PC-3 (cell line): ENCODE measurements at regions not wholly inside any gene's neighbourhood (a gene's known extent, or its start where the extent isn't known, plus 50 kb on each side); places are given as distances from the start of the nearest gene placed in this dataset.

ENCODE experiments used
- ATAC-seq: fragments of 200-7000 bp; cut with Tn5 transposase; 2 replicates; pipeline ENCODE4 v1.9.1; 2020; ENCODE audit warnings: mild to moderate bottlenecking, moderate library complexity
- BruUV-seq: library from RNA; stranded (reverse); fragments of 400-500 nt; replicated peaks from 2 replicates; lab custom pipeline; 2021; lab: Mats Ljungman, UMichigan
- CTCF ChIA-PET: fragments of 300-600 bp; sonication (Branson Sonifier 250); formaldehyde crosslinking; loops from one replicate; lab custom pipeline; 2022; ENCODE audit warnings: antibody characterized with exemption; lab: Charles Lee
- POLR2A ChIA-PET: fragments of 300-600 bp; sonication (Branson Sonifier 250); formaldehyde crosslinking; loops from one replicate; lab custom pipeline; 2022; ENCODE audit warnings: antibody characterized with exemption; ENCODE audit not compliant: unreplicated experiment; lab: Charles Lee
- DNase-seq: peaks from one replicate; pipeline ENCODE4 v3.0.0-alpha.2; 2015
- H2AFZ ChIP-seq: fragments of 300-600 bp; sonication (generic); 2 replicates; pipeline ENCODE4 v1.6.0; 2016; ENCODE audit warnings: antibody characterized with exemption, low read length
- H3F3A ChIP-seq: fragments of 300-600 bp; sonication (generic); one replicate; pipeline ENCODE4 v1.6.0; 2017; ENCODE audit warnings: antibody characterized with exemption, low read length, control low read depth, mild to moderate bottlenecking; ENCODE audit not compliant: unreplicated experiment
- H3K27ac ChIP-seq: fragments of 300-600 bp; sonication (generic); 2 replicates; pipeline ENCODE4 v1.5.1; 2016; ENCODE audit warnings: mild to moderate bottlenecking, low read length
- H3K27me3 ChIP-seq: fragments of 300-600 bp; sonication (generic); 2 replicates; pipeline ENCODE4 v1.6.1; 2016; ENCODE audit warnings: low read length, mixed read lengths
- H3K36me3 ChIP-seq: fragments of 300-600 bp; sonication (generic); 2 replicates; pipeline ENCODE4 v1.6.1; 2016; ENCODE audit warnings: low read depth, mixed run types, low read length, mixed read lengths
- H3K4me1 ChIP-seq: fragments of 300-600 bp; sonication (generic); 2 replicates; pipeline ENCODE4 v1.5.1; 2016; ENCODE audit warnings: low read length; ENCODE audit not compliant: insufficient read depth
- H3K4me2 ChIP-seq: fragments of 300-600 bp; sonication (generic); 2 replicates; pipeline ENCODE4 v1.6.0; 2016; ENCODE audit warnings: low read length
- H3K4me3 ChIP-seq: fragments of 300-600 bp; sonication (generic); 2 replicates; pipeline ENCODE4 v1.5.1; 2016; ENCODE audit warnings: mild to moderate bottlenecking, low read length, mixed read lengths
- H3K79me2 ChIP-seq: fragments of 300-600 bp; sonication (generic); 2 replicates; pipeline ENCODE4 v1.6.1; 2017; ENCODE audit warnings: low read length, mixed read lengths
- H3K9ac ChIP-seq: fragments of 300-600 bp; sonication (generic); 2 replicates; pipeline ENCODE4 v1.6.0; 2016; ENCODE audit warnings: mild to moderate bottlenecking, low read length
- H3K9me2 ChIP-seq: fragments of 300-600 bp; sonication (generic); replicated peaks from 2 replicates; pipeline ENCODE4 v1.6.1; 2016; ENCODE audit warnings: mixed run types, low read length, mixed read lengths
- H3K9me3 ChIP-seq: fragments of 300-600 bp; sonication (generic); 2 replicates; pipeline ENCODE4 v1.6.1; 2016; ENCODE audit warnings: low read length, mixed read lengths
- H4K20me1 ChIP-seq: fragments of 300-600 bp; sonication (generic); 2 replicates; pipeline ENCODE4 v1.6.1; 2016; ENCODE audit warnings: low read length, mixed read lengths
- EZH2 ChIP-seq: fragments of 300-600 bp; sonication (generic); IDR thresholded peaks from one replicate; pipeline ENCODE4 v1.6.1; 2017; ENCODE audit warnings: antibody characterized with exemption, mild to moderate bottlenecking, low read length; ENCODE audit not compliant: unreplicated experiment
- EZH2phosphoT487 ChIP-seq: fragments of 300-600 bp; sonication (generic); IDR thresholded peaks from 2 replicates; pipeline ENCODE4 v1.6.1; 2018; ENCODE audit warnings: mild to moderate bottlenecking, antibody characterized with exemption, low read length, borderline replicate concordance
- intact Hi-C: fragments of 100-400 bp; cut with micrococcal nuclease; formaldehyde crosslinking; loops from 2 replicates; pipeline ENCODE4 v1.9.0; 2023
- TF ChIP-seq, protein P1 (sequence below): fragments of 300-600 bp; sonication (generic); conservative IDR thresholded peaks from 2 replicates; pipeline ENCODE4 v1.5.1; 2017; ENCODE audit warnings: antibody characterized with exemption, low read depth, mild to moderate bottlenecking, low read length

GRCh38 chr4:106628586-106629267 is 260.1 kb upstream of the GIMD1 start:
- TF ChIP-seq, protein P1, sequence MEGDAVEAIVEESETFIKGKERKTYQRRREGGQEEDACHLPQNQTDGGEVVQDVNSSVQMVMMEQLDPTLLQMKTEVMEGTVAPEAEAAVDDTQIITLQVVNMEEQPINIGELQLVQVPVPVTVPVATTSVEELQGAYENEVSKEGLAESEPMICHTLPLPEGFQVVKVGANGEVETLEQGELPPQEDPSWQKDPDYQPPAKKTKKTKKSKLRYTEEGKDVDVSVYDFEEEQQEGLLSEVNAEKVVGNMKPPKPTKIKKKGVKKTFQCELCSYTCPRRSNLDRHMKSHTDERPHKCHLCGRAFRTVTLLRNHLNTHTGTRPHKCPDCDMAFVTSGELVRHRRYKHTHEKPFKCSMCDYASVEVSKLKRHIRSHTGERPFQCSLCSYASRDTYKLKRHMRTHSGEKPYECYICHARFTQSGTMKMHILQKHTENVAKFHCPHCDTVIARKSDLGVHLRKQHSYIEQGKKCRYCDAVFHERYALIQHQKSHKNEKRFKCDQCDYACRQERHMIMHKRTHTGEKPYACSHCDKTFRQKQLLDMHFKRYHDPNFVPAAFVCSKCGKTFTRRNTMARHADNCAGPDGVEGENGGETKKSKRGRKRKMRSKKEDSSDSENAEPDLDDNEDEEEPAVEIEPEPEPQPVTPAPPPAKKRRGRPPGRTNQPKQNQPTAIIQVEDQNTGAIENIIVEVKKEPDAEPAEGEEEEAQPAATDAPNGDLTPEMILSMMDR = no peak
- TF ChIP-seq EZH2phosphoT487 (no peak), EZH2 (no peak)
- no peak for DNase-seq

GRCh38 chr4:106627051-106627450 is 258.5 kb upstream of the GIMD1 start:
- Histone ChIP-seq H3K9ac (no peak overlapping the region), H3K4me2 (no peak overlapping the region), H3K9me2 (no peaks in the 10 kb centered on the region), H3F3A (no peaks in the 10 kb centered on the region), H3K4me1 (no peaks in the 10 kb centered on the region), H3K36me3 (no peaks in the 10 kb centered on the region), H3K9me3 (no peaks in the 10 kb centered on the region), H3K79me2 (no peaks in the 10 kb centered on the region), H3K27me3 (no peaks in the 10 kb centered on the region), H4K20me1 (no peaks in the 10 kb centered on the region), H3K27ac (no peak overlapping the region), H2AFZ (no peak overlapping the region), H3K4me3 (no peak overlapping the region)
- ChIA-PET CTCF (no interaction called here), POLR2A (no interaction called here)
- ATAC-seq = no peak
- intact Hi-C loops = no loop called here
- BruUV-seq = no TSS peak
- no peak for DNase-seq
- TF ChIP-seq, protein P1 = no peak
- no peak for TF ChIP-seq EZH2phosphoT487
- TF ChIP-seq EZH2 = no peak

More at GRCh38 chr4:106628586-106629267, 260.1 kb upstream of the GIMD1 start:
- Histone ChIP-seq H3K36me3 (no peaks in the 10 kb centered on the region), H3K27me3 (no peaks in the 10 kb centered on the region), H3K4me3 (no peak overlapping the region), H3F3A (no peaks in the 10 kb centered on the region), H3K9me3 (no peaks in the 10 kb centered on the region), H3K4me2 (no peak overlapping the region), H3K4me1 (no peaks in the 10 kb centered on the region), H3K9me2 (no peaks in the 10 kb centered on the region), H3K79me2 (no peaks in the 10 kb centered on the region), H3K27ac (no peak overlapping the region), H3K9ac (no peak overlapping the region), H2AFZ (no peak overlapping the region), H4K20me1 (no peaks in the 10 kb centered on the region)
- ChIA-PET CTCF (no interaction called here), POLR2A (no interaction called here)
- ATAC-seq = no peak
- intact Hi-C loops = no loop called here
- no TSS peak for BruUV-seq

DNA sequence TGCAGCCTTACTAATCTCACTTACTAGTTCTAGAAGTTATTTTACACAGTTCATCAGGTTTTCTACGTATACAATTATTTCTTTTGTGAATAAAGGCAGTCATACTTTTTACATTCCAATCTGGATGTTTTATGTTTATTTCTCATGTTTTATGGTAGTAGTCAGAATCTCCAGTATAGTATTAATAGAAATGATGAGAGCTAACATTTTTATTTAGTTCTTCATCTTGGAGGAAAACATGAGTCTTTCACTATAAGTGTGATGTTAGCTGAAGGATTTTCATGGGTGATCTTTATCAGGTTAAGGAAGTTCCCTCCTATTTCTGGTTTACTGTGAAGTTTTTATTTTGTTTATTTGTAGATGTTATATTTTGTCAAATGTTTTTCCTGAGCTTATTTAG is 256.1 kb upstream of the GIMD1 start:
- Histone ChIP-seq H3K9me2 (no peaks in the 10 kb centered on the region), H3K27me3 (no peaks in the 10 kb centered on the region), H3K4me3 (no peak overlapping the region), H3K27ac (no peak overlapping the region), H3F3A (no peaks in the 10 kb centered on the region), H3K9ac (no peak overlapping the region), H4K20me1 (no peaks in the 10 kb centered on the region), H3K4me1 (no peaks in the 10 kb centered on the region), H3K79me2 (no peaks in the 10 kb centered on the region), H3K9me3 (no peaks in the 10 kb centered on the region), H3K4me2 (no peak overlapping the region), H2AFZ (no peak overlapping the region), H3K36me3 (no peaks in the 10 kb centered on the region)
- TF ChIP-seq EZH2phosphoT487 = no peak
- TF ChIP-seq EZH2 = no peak
- TF ChIP-seq, protein P1 = no peak
- BruUV-seq = no TSS peak
- intact Hi-C loops = no loop called here
- ChIA-PET POLR2A (no interaction called here), CTCF (no interaction called here)
- DNase-seq (no peak), ATAC-seq (no peak)
